GM18511 (cell line): ENCODE measurements at regions not wholly inside any gene's neighbourhood (a gene's known extent, or its start where the extent isn't known, plus 50 kb on each side); places are given as distances from the start of the nearest gene placed in this dataset.
"Not testable (repeated sequence)": the region's sequence is repeated elsewhere in the genome, so short reads cannot be mapped to it uniquely, and the experiment has no call there.

Experiments
- ATAC-seq: cut with Tn5 transposase; IDR thresholded peaks from one replicate; pipeline ENCODE4 v1.9.1; 2021; ENCODE audit warnings: mild to moderate bottlenecking, moderate library complexity; ENCODE audit not compliant: unreplicated experiment

GRCh38 chr5:28403846-28404245 lies 1365.5 kb upstream of the CDH9 start:
- ATAC-seq: no peak

- no peak for ATAC-seq
Observed at GRCh38 chr5:28402590-28403301, 1364.4 kb upstream of the CDH9 start.

GRCh38 chr5:28400076-28400475 lies 1361.7 kb upstream of the CDH9 start:
- no peak for ATAC-seq

GRCh38 chr5:28399211-28399610 lies 1360.8 kb upstream of the CDH9 start:
- no peak for ATAC-seq

- ATAC-seq: no peak
Observed at GRCh38 chr5:28398185-28398584, 1359.8 kb upstream of the CDH9 start.

GRCh38 chr5:28397502-28397941 lies 1359.1 kb upstream of the CDH9 start:
- ATAC-seq: no peak

GRCh38 chr5:28391277-28391676 lies 1352.9 kb upstream of the CDH9 start:
- ATAC-seq: no peak

- ATAC-seq: no peak
Observed at GRCh38 chr5:28390341-28390740, 1352.0 kb upstream of the CDH9 start.

- not testable (repeated sequence) for ATAC-seq
Observed at GRCh38 chr5:28389727-28390126, 1351.3 kb upstream of the CDH9 start.

- ATAC-seq: no peak
Observed at GRCh38 chr5:28388428-28388827, 1350.0 kb upstream of the CDH9 start.

GRCh38 chr5:28386712-28387111 lies 1348.3 kb upstream of the CDH9 start:
- ATAC-seq: no peak

- ATAC-seq: no peak
Observed at GRCh38 chr5:28380167-28380566, 1341.8 kb upstream of the CDH9 start.

GRCh38 chr5:28374492-28374967 lies 1336.1 kb upstream of the CDH9 start:
- ATAC-seq: no peak

GRCh38 chr5:28370896-28371295 lies 1332.5 kb upstream of the CDH9 start:
- ATAC-seq: no peak

- no peak for ATAC-seq
Observed at GRCh38 chr5:28369418-28369817, 1331.0 kb upstream of the CDH9 start.

GRCh38 chr5:28355831-28356230 lies 1317.4 kb upstream of the CDH9 start:
- no peak for ATAC-seq

- ATAC-seq: no peak
Observed at GRCh38 chr5:28346696-28347095, 1308.3 kb upstream of the CDH9 start.

- ATAC-seq: no peak
Observed at GRCh38 chr5:28344836-28345433, 1306.5 kb upstream of the CDH9 start.

GRCh38 chr5:28329176-28329575 lies 1290.8 kb upstream of the CDH9 start:
- no peak for ATAC-seq

GRCh38 chr5:28328681-28329080 lies 1290.3 kb upstream of the CDH9 start:
- no peak for ATAC-seq

- no peak for ATAC-seq
Observed at GRCh38 chr5:28324174-28324573, 1285.8 kb upstream of the CDH9 start.

- no peak for ATAC-seq
Observed at GRCh38 chr5:28313953-28314352, 1275.6 kb upstream of the CDH9 start.
